NCI-H2171 treated with DMSO at 0.1 percent for 48 hours (cell line): ENCODE measurements at regions not wholly inside any gene's neighbourhood (a gene's known extent, or its start where the extent isn't known, plus 50 kb on each side); places are given as distances from the start of the nearest gene placed in this dataset.
A peak's percentile ranks its signal among the peaks of the same experiment; 100 is the strongest.

Experiments used
- DNase-seq: peaks from one replicate; lab custom pipeline; 2025; lab: John Stamatoyannopoulos, UW

- no peak for DNase-seq
Measured at GRCh38 chr1:57868239-57868638, 444.4 kb upstream of the DAB1 start.

GRCh38 chr1:57866998-57867397 lies 443.1 kb upstream of the DAB1 start:
- no peak for DNase-seq

GRCh38 chr1:57860931-57861565 lies 437.2 kb upstream of the DAB1 start:
- no peak for DNase-seq

- peak; percentile 7 for DNase-seq
Measured at GRCh38 chr1:57860325-57860724, 436.5 kb upstream of the DAB1 start.

GRCh38 chr1:57858740-57859139 lies 434.9 kb upstream of the DAB1 start:
- DNase-seq = no peak

- no peak for DNase-seq
Measured at GRCh38 chr1:57857809-57858208, 433.9 kb upstream of the DAB1 start.

GRCh38 chr1:57854436-57854835 lies 430.6 kb upstream of the DAB1 start:
- peak; percentile 13 for DNase-seq

GRCh38 chr1:57850176-57850940 lies 426.5 kb upstream of the DAB1 start:
- no peak for DNase-seq

- DNase-seq = no peak
Measured at GRCh38 chr1:57848406-57848805, 424.5 kb upstream of the DAB1 start.

- no peak for DNase-seq
Measured at GRCh38 chr1:57845041-57845440, 421.2 kb upstream of the DAB1 start.

- no peak for DNase-seq
Measured at GRCh38 chr1:57844382-57844980, 420.6 kb upstream of the DAB1 start.

GRCh38 chr1:57843760-57844159 lies 419.9 kb upstream of the DAB1 start:
- DNase-seq = no peak

- DNase-seq = peak; percentile 15
Measured at GRCh38 chr1:57839526-57839925, 415.7 kb upstream of the DAB1 start.

- DNase-seq = no peak
Measured at GRCh38 chr1:57839067-57839466, 415.2 kb upstream of the DAB1 start.

GRCh38 chr1:57835620-57836019 lies 411.8 kb upstream of the DAB1 start:
- peak; percentile 76 for DNase-seq

GRCh38 chr1:57833296-57833695 lies 409.4 kb upstream of the DAB1 start:
- DNase-seq = no peak

GRCh38 chr1:57832612-57833011 lies 408.8 kb upstream of the DAB1 start:
- DNase-seq = no peak

- DNase-seq = no peak
Measured at GRCh38 chr1:57831624-57832023, 407.8 kb upstream of the DAB1 start.

- peak; percentile 96 for DNase-seq
Measured at GRCh38 chr1:57826535-57826934, 402.7 kb upstream of the DAB1 start.

- peak; percentile 7 for DNase-seq
Measured at GRCh38 chr1:57824535-57824934, 400.7 kb upstream of the DAB1 start.

GRCh38 chr1:57820356-57821095 lies 396.7 kb upstream of the DAB1 start:
- DNase-seq = no peak

- no peak for DNase-seq
Measured at GRCh38 chr1:57819893-57820292, 396.0 kb upstream of the DAB1 start.

- DNase-seq = no peak
Measured at GRCh38 chr1:57803586-57803985, 379.7 kb upstream of the DAB1 start.
